Medulla oblongata (tissue), 1 donor: ENCODE measurements at regions not wholly inside any gene's neighbourhood (a gene's known extent, or its start where the extent isn't known, plus 50 kb on each side); places are given as distances from the start of the nearest gene placed in this dataset.
"Not testable (repeated sequence)": the region's sequence is repeated elsewhere in the genome, so short reads cannot be mapped to it uniquely, and the experiment has no call there.

ENCODE experiments used
- DNase-seq: peaks from one replicate; pipeline ENCODE4 v3.0.0-alpha.2; 2015; ENCODE audit errors: extremely low spot score

GRCh38 chr9:41839786-41840185 is 289.4 kb downstream of the CNTNAP3B start:
- DNase-seq, result not testable (repeated sequence)

DNA sequence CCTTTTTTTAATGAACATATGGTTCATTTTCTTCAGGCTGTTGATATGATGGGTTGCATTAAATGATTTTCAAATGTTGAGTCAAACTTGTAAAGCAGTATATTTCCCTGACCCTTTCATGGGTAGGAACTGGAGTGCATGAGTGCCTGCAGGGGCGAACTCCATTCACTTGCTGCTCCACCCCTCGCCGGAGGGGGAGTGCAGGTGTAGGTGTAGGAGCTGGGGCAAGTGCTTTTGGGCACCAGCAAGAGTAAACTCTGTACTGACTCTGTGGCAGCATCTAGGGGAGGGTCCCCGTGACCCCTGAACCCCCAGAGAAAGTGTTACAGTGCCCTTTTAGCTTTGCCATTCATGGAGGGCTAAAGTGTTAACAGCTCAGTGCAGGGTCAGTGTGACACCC is 290.3 kb downstream of the CNTNAP3B start:
- not testable (repeated sequence) for DNase-seq

- DNase-seq, result not testable (repeated sequence)
Measured at GRCh38 chr9:41838562-41838851, 290.7 kb downstream of the CNTNAP3B start.

DNA sequence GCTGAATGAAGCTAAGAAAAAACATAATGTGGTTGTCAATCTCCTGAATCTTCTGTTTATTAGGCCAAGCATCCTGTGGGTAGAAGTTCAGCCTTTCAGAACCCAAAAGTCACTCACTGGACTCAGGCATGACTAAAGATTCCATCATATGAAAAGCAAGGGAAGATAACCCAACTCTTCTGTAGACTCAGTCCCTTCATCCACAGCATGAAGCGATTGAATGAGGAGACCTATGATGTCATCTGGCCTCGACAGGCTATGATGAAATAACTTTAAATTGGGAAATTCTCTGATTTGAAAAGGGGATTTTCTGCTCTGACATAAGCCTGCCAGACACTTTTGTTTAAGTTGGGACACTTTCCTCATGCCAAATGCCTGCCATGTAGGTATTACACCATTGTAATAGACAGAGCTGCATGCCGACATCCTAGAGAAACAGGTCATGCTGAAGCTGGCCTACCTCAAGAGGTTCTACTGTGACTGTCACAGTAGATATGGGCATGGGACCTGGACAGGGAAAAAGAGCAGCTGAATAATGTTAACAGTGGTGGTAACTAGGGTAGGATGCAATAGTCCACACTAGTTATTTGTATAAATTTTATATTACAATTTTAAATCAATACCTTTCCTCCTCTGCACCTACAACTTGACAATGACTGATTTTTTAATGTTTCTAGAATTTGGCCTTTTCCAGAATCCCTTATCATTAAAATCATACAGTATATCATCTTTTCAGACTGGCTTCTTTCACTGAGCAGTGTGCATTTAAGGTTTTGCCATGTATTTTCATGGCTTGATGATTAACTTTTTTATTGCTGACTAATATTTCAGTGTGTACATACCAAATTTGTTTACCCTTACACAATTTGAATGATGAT is 291.3 kb downstream of the CNTNAP3B start:
- DNase-seq, result not testable (repeated sequence)

DNA sequence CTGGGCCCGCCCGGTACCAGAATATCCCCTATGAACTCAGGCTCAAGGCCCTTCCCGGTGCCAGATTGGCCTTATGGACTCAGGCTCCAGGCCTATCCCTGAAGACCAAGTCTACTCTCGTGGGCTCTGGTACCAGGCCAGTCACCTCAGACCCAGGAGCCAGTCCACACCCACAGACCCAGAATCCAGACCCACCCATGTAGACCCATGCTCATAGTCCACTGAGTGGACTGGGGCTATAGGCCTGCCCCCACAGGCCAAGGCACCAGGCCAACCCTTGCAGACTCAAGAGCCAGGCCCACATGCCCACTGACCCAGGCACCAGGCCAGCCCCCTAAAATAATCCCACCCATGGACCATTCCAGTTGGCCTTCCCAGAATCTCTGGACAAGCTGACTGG is 296.1 kb downstream of the CNTNAP3B start:
- not testable (repeated sequence) for DNase-seq

DNA sequence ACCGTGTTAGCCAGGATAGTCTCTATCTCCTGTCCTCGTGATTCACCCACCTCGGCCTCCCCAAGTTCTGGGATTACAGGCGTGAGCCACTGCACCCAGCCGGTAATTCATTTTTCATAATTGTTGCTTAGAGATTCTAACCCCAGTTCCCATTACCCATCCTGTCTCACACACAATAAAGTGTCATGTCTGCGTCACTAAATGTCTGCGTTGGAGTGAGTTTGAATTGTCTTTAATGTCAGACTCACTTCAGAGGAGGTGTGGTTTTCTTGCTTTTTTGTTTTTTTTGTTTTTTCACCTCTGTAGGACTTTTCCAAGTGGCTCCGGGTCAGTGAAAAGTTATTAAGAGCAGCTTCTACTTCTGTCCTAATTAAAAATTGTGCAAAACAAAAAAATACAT is 304.5 kb downstream of the CNTNAP3B start:
- DNase-seq, result not testable (repeated sequence)

- DNase-seq, result not testable (repeated sequence)
Measured at GRCh38 chr9:41802706-41803105, 326.5 kb downstream of the CNTNAP3B start.

DNA sequence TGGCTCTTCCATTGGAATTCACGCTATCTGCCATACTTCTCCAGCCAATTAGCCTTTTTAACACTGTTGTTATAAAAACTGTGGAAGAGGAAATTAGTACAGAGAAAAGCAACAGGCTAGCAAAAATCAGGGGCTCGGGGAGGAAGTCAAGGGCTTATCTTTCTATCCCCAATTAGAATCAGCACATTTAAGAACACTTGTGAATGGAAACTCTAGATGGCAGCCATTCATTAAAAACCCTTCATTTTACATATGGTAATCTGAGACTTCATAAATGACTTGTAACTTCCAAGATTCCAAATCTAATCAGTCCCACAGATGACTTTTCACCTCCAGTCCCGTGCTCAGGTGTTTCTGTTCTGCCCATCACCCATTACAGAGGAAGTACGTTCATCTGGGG is 330.5 kb downstream of the CNTNAP3B start:
- not testable (repeated sequence) for DNase-seq

- not testable (repeated sequence) for DNase-seq
Measured at GRCh38 chr9:41790719-41791363, 338.4 kb downstream of the CNTNAP3B start.

- DNase-seq, result not testable (repeated sequence)
Measured at GRCh38 chr9:41790007-41790406, 339.2 kb downstream of the CNTNAP3B start.

GRCh38 chr9:41789387-41789786 is 339.8 kb downstream of the CNTNAP3B start:
- not testable (repeated sequence) for DNase-seq

DNA sequence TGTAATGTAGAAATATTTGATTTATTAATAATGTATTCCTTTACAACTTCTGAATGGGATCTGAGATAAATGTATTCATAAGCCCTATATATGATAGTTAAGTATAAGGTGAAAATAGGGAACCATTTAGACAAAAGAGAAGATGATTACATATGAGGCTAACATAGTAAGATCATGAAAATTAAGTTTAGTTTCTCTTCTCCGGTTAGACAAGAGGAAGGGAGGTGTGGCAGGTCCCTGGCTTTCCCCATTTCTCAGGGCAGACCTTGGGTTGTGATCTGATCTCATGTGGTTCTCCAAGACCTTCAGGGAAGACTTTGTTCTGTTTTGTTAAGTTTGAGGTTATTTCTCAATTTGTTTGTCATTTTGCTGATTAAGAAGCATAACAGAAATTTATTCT is 341.3 kb downstream of the CNTNAP3B start:
- DNase-seq, result not testable (repeated sequence)

DNA sequence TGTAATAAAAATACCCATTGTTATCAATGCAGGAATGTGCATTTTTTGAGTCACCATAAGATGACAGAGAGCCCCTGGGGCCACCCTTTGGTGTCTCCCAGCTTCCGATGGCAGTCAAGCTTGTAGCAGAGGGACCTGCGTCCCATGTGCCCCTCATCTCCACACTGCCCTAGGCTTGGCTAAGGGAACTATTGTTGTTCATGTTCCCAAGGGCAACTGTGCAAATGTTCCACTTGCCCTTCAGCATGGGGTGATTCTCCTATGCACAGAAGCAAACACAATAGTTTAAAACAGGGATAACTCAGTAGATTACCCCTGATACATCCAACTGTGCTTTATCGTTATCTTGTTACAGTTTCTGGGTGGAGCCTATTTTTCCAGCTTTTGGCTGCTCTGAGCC is 342.0 kb downstream of the CNTNAP3B start:
- DNase-seq, result not testable (repeated sequence)

GRCh38 chr9:41784006-41784405 is 345.2 kb downstream of the CNTNAP3B start:
- DNase-seq, result not testable (repeated sequence)

GRCh38 chr9:41783070-41783810 is 346.0 kb downstream of the CNTNAP3B start:
- not testable (repeated sequence) for DNase-seq

DNA sequence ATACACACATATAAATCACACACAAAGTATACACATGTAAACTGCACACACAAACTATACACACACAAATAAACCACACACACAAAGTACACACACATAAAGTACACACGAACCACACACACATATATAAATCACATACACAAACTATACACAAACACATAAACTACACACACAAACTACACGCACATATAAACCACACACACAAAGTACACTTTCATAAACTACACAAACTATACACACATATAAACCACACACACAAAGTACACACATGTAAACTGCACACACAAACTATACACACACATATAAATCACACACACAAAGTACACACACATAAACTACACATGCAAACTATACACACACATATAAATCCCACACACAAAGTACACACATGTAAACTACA is 347.3 kb downstream of the CNTNAP3B start:
- not testable (repeated sequence) for DNase-seq

DNA sequence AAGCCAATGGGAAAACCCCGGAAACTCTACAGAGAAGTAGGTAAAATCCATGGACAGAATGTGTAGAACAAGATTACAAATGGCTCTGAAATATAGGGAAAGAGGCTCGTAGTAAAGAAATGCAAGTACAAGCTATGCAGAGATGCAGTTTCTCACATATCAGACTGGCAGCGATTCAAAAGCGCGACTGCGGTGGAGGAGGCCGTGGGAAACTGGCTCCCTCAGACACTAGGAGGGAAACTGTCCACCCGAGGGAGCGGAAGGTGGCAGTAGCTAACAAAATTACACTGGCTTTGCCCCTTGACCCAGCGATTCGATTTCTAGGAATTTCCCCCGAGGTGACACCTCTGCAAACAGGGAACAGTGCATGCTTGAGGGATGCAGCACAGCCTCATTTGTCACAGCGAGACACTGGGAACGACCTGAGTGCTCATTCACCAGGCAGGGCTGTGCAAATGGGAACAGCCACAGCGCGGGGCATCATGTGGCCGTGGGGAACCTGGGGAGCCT is 349.3 kb downstream of the CNTNAP3B start:
- DNase-seq, result not testable (repeated sequence)

GRCh38 chr9:41779192-41779591 is 350.0 kb downstream of the CNTNAP3B start:
- DNase-seq, result not testable (repeated sequence)

DNA sequence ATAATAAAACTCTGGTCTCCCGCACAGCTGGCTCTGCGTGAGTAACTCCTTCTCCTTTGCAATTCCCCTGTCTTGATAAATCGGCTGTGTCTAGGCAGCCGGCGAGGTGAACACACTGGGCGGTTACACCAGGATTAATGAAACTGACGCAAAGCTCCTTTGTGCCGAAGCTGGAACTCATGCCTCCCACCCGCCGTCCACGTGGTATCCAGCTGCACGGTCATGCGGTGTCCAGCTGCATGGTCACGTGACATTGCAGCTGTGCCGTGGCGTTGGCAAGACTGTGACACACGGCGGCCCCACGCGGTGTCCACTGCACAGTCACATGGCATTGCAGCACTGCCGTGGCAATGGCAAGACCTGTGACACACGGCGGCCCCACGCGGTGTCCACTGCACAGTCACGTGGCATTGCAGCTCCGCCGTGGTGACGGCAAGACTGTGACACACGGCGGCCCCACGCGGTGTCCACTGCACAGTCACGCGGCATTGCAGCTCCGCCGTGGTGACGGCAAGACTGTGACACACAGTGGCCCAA is 350.6 kb downstream of the CNTNAP3B start:
- not testable (repeated sequence) for DNase-seq

DNA sequence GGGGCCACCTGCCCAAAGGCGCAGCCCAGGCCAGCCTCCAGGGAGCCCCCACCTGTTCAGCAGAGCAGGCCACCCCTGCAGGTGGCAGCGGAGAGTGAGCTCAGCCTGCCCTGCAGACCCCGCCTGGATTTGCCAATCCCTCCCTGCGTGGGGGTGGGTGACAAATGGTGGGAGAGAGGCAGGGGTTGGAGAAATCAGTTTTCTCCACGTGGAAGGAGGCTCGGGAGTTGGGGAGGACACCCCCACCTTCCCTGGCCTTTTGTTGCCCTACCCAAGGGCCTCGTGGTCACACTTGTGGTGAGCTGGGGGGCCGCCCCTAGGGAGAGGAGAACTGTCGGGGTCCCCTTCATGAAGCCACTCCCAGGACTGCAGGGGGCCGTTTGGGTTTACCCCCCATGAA is 351.7 kb downstream of the CNTNAP3B start:
- not testable (repeated sequence) for DNase-seq

DNA sequence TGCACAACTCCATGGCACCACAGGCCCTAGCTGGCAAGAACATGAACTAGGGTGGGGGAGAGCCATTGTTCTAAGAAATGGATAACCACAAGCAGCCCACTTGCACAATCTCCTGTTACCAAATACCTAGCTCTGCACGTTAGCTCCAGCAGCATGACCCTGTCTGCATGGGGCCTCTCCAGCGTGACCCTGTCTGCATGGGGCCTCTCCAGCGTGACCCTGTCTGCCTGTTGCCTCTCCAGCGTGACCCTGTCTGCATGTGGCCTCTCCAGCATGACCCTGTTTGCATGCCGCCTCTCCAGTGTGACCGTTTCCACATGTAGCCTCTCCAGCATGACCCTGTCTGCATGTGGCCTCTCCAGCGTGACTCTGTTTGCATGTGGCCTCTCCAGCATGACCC is 356.7 kb downstream of the CNTNAP3B start:
- not testable (repeated sequence) for DNase-seq

GRCh38 chr9:41771693-41772092 is 357.5 kb downstream of the CNTNAP3B start:
- not testable (repeated sequence) for DNase-seq
